Sigmoid colon (tissue), 4 donors: ENCODE measurements at regions not wholly inside any gene's neighbourhood (a gene's known extent, or its start where the extent isn't known, plus 50 kb on each side); places are given as distances from the start of the nearest gene placed in this dataset.

Experiments
- CTCF ChIP-seq, 4 experiments: fragments of 450-650 bp in 3 of 4; fragments of 200-600 bp in 1 of 4; IDR thresholded peaks; one replicate each; pipeline ENCODE4 v1.5.1; 2016 to 2019; ENCODE audit warnings: antibody characterized with exemption in 4 of 4, mild to moderate bottlenecking in 3 of 4, moderate library complexity in 2 of 4
- POLR2AphosphoS5 ChIP-seq, 4 donors: sonication (generic); formaldehyde crosslinking; IDR thresholded peaks; one replicate each; pipeline ENCODE4 v1.6.1; 2017; ENCODE audit warnings: antibody characterized with exemption in 4 of 4

GRCh38 chr9:11794984-11795383, 898.2 kb upstream of the TYRP1 start:
- TF ChIP-seq CTCF (IDR thresholded peaks at IDR 0.05) (no peak), POLR2AphosphoS5 (IDR thresholded peaks at IDR 0.05) (no peak)
